ENCODE measurements at regions not wholly inside any gene's neighbourhood (a gene's known extent, or its start where the extent isn't known, plus 50 kb on each side); places are given as distances from the start of the nearest gene placed in this dataset.

DNA sequence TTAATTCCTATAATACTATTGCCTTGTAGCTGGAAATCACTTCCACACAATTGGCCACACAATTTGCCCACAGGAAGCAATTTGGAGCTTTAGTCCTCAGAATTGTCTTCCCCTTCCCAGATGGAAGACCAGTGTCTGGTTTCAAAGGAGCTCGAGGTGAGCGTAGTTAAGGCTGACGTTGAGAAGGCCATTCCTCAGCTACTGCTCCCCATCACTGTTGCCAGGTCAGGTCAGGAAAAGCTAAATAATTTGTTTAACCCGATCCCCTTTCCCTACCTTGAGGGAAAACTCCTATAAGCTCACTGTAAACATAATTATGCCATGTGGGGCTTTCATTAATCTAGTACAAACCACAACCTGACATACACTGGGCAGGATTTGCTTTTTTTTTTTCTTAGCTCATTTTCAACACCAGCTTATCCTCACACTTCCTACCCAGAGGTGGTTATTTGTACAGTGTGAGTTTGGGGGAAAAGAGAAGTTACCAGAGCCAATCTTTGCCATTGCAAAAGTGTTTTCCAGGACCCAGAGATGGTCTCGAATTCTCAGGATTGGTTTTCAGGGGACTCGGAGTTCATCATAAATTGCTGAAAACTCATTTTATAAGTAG lies 242.7 kb downstream of the CLIC5 start:
- TF ChIP-seq, protein P1, sequence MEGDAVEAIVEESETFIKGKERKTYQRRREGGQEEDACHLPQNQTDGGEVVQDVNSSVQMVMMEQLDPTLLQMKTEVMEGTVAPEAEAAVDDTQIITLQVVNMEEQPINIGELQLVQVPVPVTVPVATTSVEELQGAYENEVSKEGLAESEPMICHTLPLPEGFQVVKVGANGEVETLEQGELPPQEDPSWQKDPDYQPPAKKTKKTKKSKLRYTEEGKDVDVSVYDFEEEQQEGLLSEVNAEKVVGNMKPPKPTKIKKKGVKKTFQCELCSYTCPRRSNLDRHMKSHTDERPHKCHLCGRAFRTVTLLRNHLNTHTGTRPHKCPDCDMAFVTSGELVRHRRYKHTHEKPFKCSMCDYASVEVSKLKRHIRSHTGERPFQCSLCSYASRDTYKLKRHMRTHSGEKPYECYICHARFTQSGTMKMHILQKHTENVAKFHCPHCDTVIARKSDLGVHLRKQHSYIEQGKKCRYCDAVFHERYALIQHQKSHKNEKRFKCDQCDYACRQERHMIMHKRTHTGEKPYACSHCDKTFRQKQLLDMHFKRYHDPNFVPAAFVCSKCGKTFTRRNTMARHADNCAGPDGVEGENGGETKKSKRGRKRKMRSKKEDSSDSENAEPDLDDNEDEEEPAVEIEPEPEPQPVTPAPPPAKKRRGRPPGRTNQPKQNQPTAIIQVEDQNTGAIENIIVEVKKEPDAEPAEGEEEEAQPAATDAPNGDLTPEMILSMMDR (IDR thresholded peaks at IDR 0.05; ENCODE audit: extremely low read depth in 1 of 2, insufficient read depth in 1 of 2, low read depth in 1 of 2, low read length in 2 of 2): no peak
- TF ChIP-seq MYC (IDR thresholded peaks at IDR 0.05; ENCODE audit: low read depth, low read length) (no peak), POLR2AphosphoS5 (IDR thresholded peaks at IDR 0.05; ENCODE audit: insufficient read depth, low read depth, low read length) (no peak), POLR2A (IDR thresholded peaks at IDR 0.05; ENCODE audit: low read depth, low read length) (no peak)

Measured in endothelial cell of umbilical vein (primary cell).